ENCODE measurements at regions not wholly inside any gene's neighbourhood (a gene's known extent, or its start where the extent isn't known, plus 50 kb on each side); places are given as distances from the start of the nearest gene placed in this dataset.

DNA sequence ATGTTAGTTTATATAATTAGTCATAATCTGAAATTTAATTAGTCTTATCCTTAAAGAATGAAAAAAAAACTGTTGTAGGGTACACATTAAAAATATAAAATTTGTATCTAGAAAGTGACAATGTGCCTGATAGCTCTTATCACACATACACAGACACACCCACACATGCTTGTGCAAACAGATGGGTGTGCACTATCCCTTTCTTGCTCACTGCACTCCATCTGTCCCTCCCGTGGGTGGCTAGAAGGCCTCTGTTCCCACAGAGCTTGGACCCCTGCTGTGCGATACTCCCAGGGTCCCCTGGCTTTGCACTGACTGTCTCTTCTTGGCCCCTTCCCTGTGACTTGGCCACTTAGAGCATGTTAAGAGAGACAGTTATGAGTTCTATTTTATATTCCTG, 123.9 kb upstream of the ACKR3 start:
- Histone ChIP-seq H3K36me3 (ENCODE audit: control insufficient read depth in 2 of 2, extremely low read depth in 1 of 2, insufficient read depth in 2 of 2, low read length in 2 of 2) (no peaks in the 10 kb centered on the region), H3K4me2 (ENCODE audit: control insufficient read depth, extremely low read depth, insufficient read depth, low read depth, low read length) (no peak overlapping the region), H3K27me3 (ENCODE audit: control insufficient read depth, extremely low read depth, insufficient read depth, low read length) (no peaks in the 10 kb centered on the region), H3K9ac (ENCODE audit: control insufficient read depth, extremely low read depth, insufficient read depth, low read length) (no peak overlapping the region), H3K9me1 (ENCODE audit: control insufficient read depth, extremely low read depth, insufficient read depth, low read length) (no peaks in the 10 kb centered on the region), H3K4me3 (ENCODE audit: control insufficient read depth in 2 of 3, extremely low read depth in 1 of 3, insufficient read depth in 2 of 3, low read depth in 1 of 3, low read length in 3 of 3) (no peak overlapping the region), H4K20me1 (ENCODE audit: control insufficient read depth, extremely low read depth, insufficient read depth, low read length) (no peaks in the 10 kb centered on the region), H3K9me3 (ENCODE audit: control insufficient read depth, low read depth, low read length) (no peaks in the 10 kb centered on the region), H3K27ac (ENCODE audit: control insufficient read depth, insufficient read depth, low read length) (no peak overlapping the region), H3K4me1 (ENCODE audit: control insufficient read depth, extremely low read depth, insufficient read depth, low read length) (peaks cover 7% of the 10 kb centered on the region), H2AFZ (ENCODE audit: control insufficient read depth, low read length) (no peak overlapping the region), H3K79me2 (ENCODE audit: control insufficient read depth, insufficient read depth, low read length) (no peaks in the 10 kb centered on the region)
- TF ChIP-seq EZH2 (IDR thresholded peaks at IDR 0.05; ENCODE audit: low read length), result no peak
- no peak for TF ChIP-seq CTCF (optimal IDR thresholded peaks at IDR 0.05 in 1 of 3, IDR thresholded peaks at IDR 0.05 in 1 of 3, conservative IDR thresholded peaks at IDR 0.05 in 1 of 3; ENCODE audit: extremely low read depth in 1 of 3, insufficient read depth in 2 of 3, low read length in 3 of 3)
- dilution Hi-C loops (cut with MboI; ENCODE audit: extremely low pct_ligation_motif_present, low sequenced_read_pairs), result no loop called here
- FAIRE-seq, result no peak
- no peak for DNase-seq (ENCODE audit: low read depth, low spot score)

DNA sequence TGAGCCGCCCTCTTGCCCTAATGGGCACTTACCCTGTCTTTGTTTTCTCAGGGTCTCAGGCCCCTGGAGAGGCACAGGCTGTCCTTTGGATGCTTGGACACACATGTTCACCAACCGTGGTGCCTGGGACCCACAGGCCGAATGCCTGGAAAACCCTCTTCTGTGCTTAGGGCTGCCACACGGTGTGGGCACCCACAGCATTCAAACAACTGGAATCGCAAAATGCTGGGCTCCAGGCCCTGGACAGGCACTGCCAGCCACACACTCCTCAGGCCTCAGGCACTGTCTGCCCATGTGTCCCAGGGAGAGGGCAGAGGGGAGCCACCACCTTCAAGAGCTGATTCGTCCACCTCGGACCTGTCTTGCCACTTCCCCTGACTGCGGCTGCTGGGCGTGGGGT, 123.1 kb upstream of the ACKR3 start:
- Histone ChIP-seq H3K4me1 (ENCODE audit: control insufficient read depth, extremely low read depth, insufficient read depth, low read length) (peaks cover 7% of the 10 kb centered on the region), H2AFZ (ENCODE audit: control insufficient read depth, low read length) (no peak overlapping the region), H3K36me3 (ENCODE audit: control insufficient read depth in 2 of 2, extremely low read depth in 1 of 2, insufficient read depth in 2 of 2, low read length in 2 of 2) (no peaks in the 10 kb centered on the region), H3K27ac (ENCODE audit: control insufficient read depth, insufficient read depth, low read length) (no peak overlapping the region), H3K79me2 (ENCODE audit: control insufficient read depth, insufficient read depth, low read length) (no peaks in the 10 kb centered on the region), H4K20me1 (ENCODE audit: control insufficient read depth, extremely low read depth, insufficient read depth, low read length) (no peaks in the 10 kb centered on the region), H3K9me1 (ENCODE audit: control insufficient read depth, extremely low read depth, insufficient read depth, low read length) (no peaks in the 10 kb centered on the region), H3K27me3 (ENCODE audit: control insufficient read depth, extremely low read depth, insufficient read depth, low read length) (no peaks in the 10 kb centered on the region), H3K4me2 (ENCODE audit: control insufficient read depth, extremely low read depth, insufficient read depth, low read depth, low read length) (no peak overlapping the region), H3K4me3 (ENCODE audit: control insufficient read depth in 2 of 3, extremely low read depth in 1 of 3, insufficient read depth in 2 of 3, low read depth in 1 of 3, low read length in 3 of 3) (no peak overlapping the region), H3K9ac (ENCODE audit: control insufficient read depth, extremely low read depth, insufficient read depth, low read length) (no peak overlapping the region), H3K9me3 (ENCODE audit: control insufficient read depth, low read depth, low read length) (no peaks in the 10 kb centered on the region)
- DNase-seq (ENCODE audit: low read depth, low spot score), result no peak
- dilution Hi-C loops (cut with MboI; ENCODE audit: extremely low pct_ligation_motif_present, low sequenced_read_pairs), result no loop called here
- TF ChIP-seq CTCF (optimal IDR thresholded peaks at IDR 0.05 in 1 of 3, IDR thresholded peaks at IDR 0.05 in 1 of 3, conservative IDR thresholded peaks at IDR 0.05 in 1 of 3; ENCODE audit: extremely low read depth in 1 of 3, insufficient read depth in 2 of 3, low read length in 3 of 3) (no peak), EZH2 (IDR thresholded peaks at IDR 0.05; ENCODE audit: low read length) (no peak)
- no peak for FAIRE-seq

All from keratinocyte (primary cell).